ENCODE measurements at regions not wholly inside any gene's neighbourhood (a gene's known extent, or its start where the extent isn't known, plus 50 kb on each side); places are given as distances from the start of the nearest gene placed in this dataset.

DNA sequence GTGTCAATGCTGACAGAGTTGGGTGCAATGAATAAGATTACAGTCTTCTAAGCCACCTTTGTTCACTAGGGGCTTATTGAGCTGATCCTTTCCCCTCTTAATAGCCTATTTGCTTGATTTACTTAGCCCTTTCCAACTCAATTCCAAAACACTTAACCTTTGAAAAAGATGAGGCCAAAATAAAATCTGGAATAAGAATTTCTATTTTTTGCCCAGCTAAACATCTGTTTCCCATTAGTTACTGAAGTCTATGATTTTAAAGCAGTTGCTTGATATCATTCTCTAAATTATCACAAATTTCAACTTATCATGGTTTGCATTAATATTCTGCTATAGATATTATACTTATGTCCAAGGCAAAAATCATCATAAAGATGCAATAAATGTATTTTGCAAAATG, 1272.0 kb upstream of the ACO1 start:
- no peak overlapping the region for H3K4me3 ChIP-seq
- H3K27ac ChIP-seq = no peak overlapping the region
- H3K9me3 ChIP-seq = no peaks in the 10 kb centered on the region
- H3K36me3 ChIP-seq = no peaks in the 10 kb centered on the region
- H3K27me3 ChIP-seq = no peaks in the 10 kb centered on the region
- intact Hi-C loops (cut with DNase I) = no loop called here
- no peak for DNase-seq
- TF ChIP-seq EP300 (IDR thresholded peaks at IDR 0.05) (no peak), POLR2A (IDR thresholded peaks at IDR 0.05) (no peak)
- TF ChIP-seq, protein P1, sequence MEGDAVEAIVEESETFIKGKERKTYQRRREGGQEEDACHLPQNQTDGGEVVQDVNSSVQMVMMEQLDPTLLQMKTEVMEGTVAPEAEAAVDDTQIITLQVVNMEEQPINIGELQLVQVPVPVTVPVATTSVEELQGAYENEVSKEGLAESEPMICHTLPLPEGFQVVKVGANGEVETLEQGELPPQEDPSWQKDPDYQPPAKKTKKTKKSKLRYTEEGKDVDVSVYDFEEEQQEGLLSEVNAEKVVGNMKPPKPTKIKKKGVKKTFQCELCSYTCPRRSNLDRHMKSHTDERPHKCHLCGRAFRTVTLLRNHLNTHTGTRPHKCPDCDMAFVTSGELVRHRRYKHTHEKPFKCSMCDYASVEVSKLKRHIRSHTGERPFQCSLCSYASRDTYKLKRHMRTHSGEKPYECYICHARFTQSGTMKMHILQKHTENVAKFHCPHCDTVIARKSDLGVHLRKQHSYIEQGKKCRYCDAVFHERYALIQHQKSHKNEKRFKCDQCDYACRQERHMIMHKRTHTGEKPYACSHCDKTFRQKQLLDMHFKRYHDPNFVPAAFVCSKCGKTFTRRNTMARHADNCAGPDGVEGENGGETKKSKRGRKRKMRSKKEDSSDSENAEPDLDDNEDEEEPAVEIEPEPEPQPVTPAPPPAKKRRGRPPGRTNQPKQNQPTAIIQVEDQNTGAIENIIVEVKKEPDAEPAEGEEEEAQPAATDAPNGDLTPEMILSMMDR (IDR thresholded peaks at IDR 0.05) = no peak
- no peaks in the 10 kb centered on the region for H3K4me1 ChIP-seq (ENCODE audit: insufficient read depth)

DNA sequence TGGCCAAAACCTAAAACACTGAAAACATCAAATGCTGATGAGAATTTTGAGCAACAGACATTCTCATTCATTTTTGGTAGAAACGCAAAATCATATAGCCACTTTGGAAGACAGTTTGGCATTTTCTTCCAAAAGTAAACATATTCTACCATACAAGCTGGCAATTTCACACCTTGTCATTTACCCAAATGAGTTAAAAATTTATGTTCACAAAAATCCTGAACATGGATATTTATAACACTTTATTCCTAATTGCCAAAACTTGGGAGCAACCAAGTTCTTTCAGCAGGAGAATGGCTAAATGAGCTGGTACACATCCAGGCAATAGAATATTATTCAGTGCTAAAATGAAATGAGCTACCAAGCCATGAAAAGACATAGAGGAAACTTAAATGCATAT, 1270.1 kb upstream of the ACO1 start:
- no peaks in the 10 kb centered on the region for H3K4me1 ChIP-seq (ENCODE audit: insufficient read depth)
- intact Hi-C loops (cut with DNase I) = no loop called here
- no peaks in the 10 kb centered on the region for H3K27me3 ChIP-seq
- H3K27ac ChIP-seq = no peak overlapping the region
- no peak for DNase-seq
- TF ChIP-seq, protein P1 (IDR thresholded peaks at IDR 0.05) = no peak
- TF ChIP-seq EP300 (IDR thresholded peaks at IDR 0.05) (no peak), POLR2A (IDR thresholded peaks at IDR 0.05) (no peak)
- no peak overlapping the region for H3K4me3 ChIP-seq
- no peaks in the 10 kb centered on the region for H3K9me3 ChIP-seq
- no peaks in the 10 kb centered on the region for H3K36me3 ChIP-seq
- 91 to 94% (median 92%) methylated on average over 1 of the region's 1 CpG for WGBS, 3 donors

DNA sequence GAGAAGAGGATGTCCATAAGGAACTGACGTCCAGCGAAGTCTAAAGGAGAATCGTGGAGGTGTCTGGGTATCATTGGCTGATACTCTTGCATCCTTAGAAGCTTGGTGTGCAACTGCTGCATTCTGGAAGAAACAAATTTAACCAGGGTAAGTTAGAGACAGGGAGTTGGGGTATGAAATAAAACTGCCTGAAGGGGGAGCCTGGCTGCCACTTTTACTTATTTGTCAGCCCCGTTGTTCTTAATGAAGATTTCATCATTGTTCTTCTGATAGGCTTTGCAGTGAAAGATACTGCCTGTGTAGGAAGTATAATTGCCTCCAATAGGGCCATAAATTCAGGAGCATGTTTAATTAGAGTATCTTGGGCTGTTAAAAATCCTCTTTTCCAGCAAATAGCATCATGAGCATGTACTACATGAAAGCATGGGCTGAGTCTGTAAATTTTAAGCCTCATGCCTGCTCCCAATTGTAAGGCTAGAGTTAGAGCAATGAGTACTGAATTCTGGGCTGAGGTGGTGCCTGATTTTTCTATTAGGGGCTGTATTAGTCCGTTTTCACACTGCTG, 1264.5 kb upstream of the ACO1 start:
- no peak overlapping the region for H3K27ac ChIP-seq
- no peaks in the 10 kb centered on the region for H3K9me3 ChIP-seq
- intact Hi-C loops (cut with DNase I) = no loop called here
- H3K27me3 ChIP-seq = no peaks in the 10 kb centered on the region
- TF ChIP-seq EP300 (IDR thresholded peaks at IDR 0.05) (no peak), POLR2A (IDR thresholded peaks at IDR 0.05) (no peak)
- TF ChIP-seq, protein P1 (IDR thresholded peaks at IDR 0.05) = no peak
- WGBS, 3 donors = 47 to 50% (median 49%) methylated on average over 5 of the region's 5 CpGs
- no peaks in the 10 kb centered on the region for H3K36me3 ChIP-seq
- no peak overlapping the region for H3K4me3 ChIP-seq
- peak in 1 of 5 donors; percentile 19 for DNase-seq
- H3K4me1 ChIP-seq (ENCODE audit: insufficient read depth) = no peaks in the 10 kb centered on the region

DNA sequence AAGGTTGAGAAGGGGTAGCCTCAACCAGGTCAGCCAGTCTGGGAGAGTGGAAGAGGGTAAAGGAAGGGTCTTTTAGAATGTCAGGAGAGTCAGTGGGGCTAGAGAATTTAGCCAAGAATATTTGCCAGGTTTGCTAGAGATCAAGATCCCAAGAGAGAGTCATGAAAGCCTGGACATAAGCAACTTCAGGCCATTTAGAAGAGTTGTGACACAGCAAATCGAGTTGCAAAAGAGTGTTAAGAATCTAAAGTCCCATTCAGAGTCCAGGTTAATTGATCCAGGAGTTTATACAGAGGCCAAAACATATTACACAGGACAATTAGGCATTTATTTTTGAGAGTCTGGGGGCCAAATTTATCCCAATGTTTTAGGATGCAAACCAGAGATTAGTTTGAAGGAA, 1260.1 kb upstream of the ACO1 start:
- WGBS, 3 donors = 76 to 82% (median 81%) methylated on average over 1 of the region's 1 CpG

More for the DNA sequence above, 1260.1 kb upstream of the ACO1 start:
- TF ChIP-seq POLR2A (IDR thresholded peaks at IDR 0.05) = no peak
- TF ChIP-seq, protein P1 (IDR thresholded peaks at IDR 0.05) = no peak
- H3K9me3 ChIP-seq = no peaks in the 10 kb centered on the region
- no peak overlapping the region for H3K4me3 ChIP-seq
- no peaks in the 10 kb centered on the region for H3K36me3 ChIP-seq
- H3K27ac ChIP-seq = no peak overlapping the region
- intact Hi-C loops (cut with DNase I) = no loop called here
- no peaks in the 10 kb centered on the region for H3K27me3 ChIP-seq
- no peaks in the 10 kb centered on the region for H3K4me1 ChIP-seq (ENCODE audit: insufficient read depth)
- DNase-seq = no peak

Measured in ovary (tissue), 7 donors.